Epidermal melanocyte (primary cell): ENCODE measurements at regions not wholly inside any gene's neighbourhood (a gene's known extent, or its start where the extent isn't known, plus 50 kb on each side); places are given as distances from the start of the nearest gene placed in this dataset.
A peak's percentile ranks its signal among the peaks of the same experiment; 100 is the strongest.

Experiments
- DNase-seq: peaks from one replicate; pipeline ENCODE4 v3.0.0; 2011; ENCODE audit warnings: low spot score; ENCODE audit not compliant: insufficient read length

- no peak for DNase-seq
These were observed 193.1 kb upstream of the TBX3 start for GRCh38 chr12:114876968-114877680.

DNA sequence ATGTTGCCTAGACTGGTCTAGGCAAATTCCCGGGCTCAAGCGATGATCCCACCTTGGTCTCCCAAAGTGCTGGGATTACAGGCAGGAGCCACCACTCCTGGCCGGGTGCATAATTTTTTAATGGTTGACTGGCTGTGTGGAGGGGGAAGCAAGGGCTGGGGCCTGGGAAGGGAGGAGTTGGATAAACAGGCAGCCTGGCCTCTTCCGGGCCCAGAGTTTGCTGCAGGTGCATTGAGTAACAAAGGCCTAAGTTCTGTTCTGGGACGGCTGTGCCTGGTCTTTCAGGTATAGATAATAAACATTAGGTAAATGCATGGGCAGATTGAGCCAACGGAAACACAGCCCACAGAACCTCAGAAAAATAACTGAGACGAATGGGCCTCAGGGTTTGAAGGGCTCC lies 191.3 kb upstream of the TBX3 start:
- no peak for DNase-seq

GRCh38 chr12:114873656-114874055 lies 189.7 kb upstream of the TBX3 start:
- DNase-seq, result no peak

GRCh38 chr12:114868995-114869834 lies 185.2 kb upstream of the TBX3 start:
- DNase-seq, result peak; percentile 54

- DNase-seq, result no peak
These were observed 182.4 kb upstream of the TBX3 start for GRCh38 chr12:114866331-114866730.

DNA sequence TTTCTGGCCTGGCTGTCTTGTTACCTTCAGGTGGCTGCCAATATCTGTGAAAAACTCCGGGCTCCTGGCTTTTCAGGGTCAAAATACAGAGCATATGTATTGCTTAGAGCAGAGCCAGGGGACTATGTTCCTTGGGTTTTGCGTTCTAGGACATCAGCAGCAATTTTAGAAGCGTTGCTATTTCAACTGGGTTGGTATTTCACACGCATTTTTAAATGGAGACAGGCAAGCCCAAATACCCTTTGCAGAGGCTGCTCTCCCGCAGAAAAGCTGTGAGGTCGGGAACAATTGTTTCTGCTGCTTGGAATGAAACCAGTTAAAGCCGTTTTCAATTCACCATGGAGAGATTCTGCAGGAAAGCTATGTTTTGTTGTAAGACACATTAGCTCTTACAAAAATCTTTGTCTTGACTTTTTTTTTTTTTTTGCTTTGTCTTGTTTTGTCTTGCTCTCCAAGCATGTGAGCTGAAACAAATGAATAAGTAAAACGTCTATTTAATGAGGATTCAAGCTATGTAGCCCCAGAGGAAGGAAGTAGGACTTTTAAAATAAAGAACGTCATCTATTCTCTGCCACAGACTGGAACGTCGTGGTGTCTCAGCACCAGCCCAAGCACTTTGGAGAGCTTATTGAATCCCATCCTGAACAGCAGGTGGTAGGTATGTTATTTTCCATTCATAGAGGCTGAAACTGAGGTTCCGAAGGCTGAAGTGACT lies 181.0 kb upstream of the TBX3 start:
- no peak for DNase-seq

DNA sequence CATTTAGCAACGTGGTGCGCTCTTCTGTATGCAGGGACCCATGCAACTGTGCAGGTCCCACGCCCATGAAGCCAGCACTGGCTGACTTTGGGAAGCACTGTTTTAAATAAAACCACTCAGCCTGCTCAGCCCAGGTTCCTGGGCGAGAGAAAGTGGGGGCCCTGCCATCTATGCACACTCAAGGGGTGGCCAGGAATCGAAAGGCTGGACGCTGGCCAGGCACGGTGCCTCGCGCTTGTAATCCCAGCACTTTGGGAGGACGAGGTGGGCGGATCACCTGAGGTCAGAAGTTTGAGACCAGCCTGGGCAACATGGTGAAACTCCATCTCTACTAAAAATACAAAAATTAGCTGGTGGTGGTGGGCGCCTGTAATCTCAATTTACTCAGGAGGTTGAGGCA lies 179.9 kb upstream of the TBX3 start:
- no peak for DNase-seq

- no peak for DNase-seq
These were observed 177.0 kb upstream of the TBX3 start for GRCh38 chr12:114860969-114861368.

DNA sequence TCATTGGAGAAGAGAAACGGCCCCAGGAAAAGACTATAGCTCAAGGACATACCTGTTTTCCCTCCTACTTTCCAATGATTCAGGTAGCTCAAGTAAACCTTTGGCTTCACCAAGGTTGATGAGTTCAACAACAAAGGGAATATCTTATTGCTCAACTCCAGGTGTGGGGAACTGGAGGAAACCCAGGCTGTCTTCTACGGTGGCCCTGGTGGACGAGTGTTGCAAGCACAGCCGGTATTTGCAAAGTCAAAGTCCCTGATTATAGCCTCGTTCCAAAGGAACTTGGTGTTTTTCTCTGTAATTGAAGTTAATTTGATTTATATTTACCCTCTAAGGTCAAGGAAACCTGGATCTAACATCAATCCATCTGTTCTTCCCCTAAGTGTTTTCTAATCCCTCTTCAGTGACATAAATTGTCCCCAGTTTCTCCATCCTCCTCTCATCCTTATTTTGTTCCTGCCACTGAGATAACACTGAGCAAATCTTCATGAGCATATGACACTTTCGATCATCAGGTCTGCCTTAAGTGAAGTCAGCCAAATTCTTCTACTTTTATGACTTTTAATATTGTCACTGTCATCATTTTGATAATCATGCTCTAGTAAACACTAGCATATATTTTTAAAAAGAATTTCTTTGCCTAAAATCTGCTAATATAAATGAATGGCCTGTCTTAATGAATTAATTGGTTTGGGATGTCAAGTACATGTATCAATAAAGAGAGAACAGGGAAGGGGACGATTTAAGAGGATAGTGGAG lies 174.6 kb upstream of the TBX3 start:
- no peak for DNase-seq

- DNase-seq, result no peak
These were observed 171.7 kb upstream of the TBX3 start for GRCh38 chr12:114855678-114856077.

- DNase-seq, result no peak
These were observed 169.1 kb upstream of the TBX3 start for GRCh38 chr12:114852976-114853529.

- DNase-seq, result no peak
These were observed 168.0 kb upstream of the TBX3 start for GRCh38 chr12:114851981-114852380.

GRCh38 chr12:114850661-114851275 lies 166.8 kb upstream of the TBX3 start:
- DNase-seq, result no peak

DNA sequence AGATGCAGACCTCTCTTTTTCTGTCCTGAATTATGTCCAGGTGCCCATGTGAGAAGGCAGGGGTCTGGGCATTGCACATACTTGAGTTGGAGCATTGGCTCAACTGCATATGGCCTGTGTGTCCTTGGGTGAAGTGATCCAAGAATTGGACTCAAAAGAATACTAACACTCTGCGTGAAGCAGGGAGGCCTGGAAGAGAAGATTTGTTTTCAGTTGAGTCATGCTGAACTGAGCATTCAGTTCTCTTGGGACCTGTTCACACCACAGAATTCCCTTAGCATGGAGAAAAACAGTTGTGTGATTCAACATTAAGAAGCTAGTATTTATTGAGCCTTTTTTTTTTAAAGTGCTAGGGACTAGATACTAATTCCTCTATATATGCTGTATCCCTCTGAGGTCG lies 164.7 kb upstream of the TBX3 start:
- DNase-seq, result peak; percentile 48

GRCh38 chr12:114847441-114848035 lies 163.6 kb upstream of the TBX3 start:
- DNase-seq, result no peak

DNA sequence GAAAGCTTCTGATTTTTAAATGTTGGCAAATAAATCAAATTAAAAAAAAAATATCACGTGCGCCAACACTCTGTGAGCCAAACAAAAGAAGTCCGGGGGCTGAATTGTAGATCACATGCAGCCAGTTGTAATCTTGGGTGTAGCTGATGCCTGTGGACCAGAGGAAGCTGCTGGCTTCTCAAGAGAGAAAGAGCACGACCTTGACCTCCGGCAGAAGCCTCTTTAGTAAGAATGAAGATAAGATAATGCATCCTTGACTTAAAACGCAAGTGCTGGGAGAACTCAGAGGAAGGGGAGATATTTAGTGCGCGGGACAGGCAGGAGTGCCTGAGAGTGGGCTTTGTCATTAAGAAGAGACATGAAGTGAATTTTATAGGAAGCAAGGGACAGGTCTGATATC lies 162.8 kb upstream of the TBX3 start:
- no peak for DNase-seq

- no peak for DNase-seq
These were observed 157.7 kb upstream of the TBX3 start for GRCh38 chr12:114841557-114842251.

DNA sequence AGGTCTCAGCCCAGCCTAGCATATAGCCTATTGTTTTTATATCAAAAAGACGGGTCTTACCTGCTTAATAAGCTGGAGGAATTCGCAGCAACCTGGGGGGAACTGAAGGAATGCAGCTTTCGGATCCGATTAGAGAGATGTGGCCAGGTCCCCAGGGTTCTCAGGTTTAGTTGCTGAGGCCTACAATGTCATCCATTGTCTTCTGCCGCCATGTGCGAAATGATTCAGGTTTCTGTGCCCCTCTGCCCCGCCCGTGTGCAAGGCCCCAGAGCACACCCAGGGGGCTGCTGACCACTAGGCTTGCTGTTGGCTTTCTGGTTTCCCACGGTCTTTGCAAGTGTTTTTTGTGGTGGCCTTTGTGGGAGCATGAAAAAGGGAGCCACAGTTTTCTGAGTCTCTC lies 154.5 kb upstream of the TBX3 start:
- DNase-seq, result no peak

DNA sequence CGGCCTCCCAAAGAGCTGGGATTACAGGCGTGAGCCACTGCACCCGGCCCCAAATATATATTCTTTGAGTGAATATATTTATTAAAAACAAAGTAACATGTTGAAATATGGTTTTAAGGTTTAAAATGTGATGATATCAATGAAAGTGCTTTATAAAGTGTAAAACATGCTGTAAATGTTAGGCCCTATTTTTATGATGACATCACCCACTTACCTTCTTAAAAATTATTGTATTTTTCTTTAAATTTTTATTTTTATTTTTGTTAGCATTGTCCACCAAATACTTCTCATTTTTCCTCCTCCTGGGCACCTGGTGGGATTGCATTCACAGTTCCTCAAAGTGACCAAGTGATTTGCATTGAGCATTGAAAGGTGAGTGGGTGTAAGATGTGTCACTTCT lies 152.6 kb upstream of the TBX3 start:
- no peak for DNase-seq

DNA sequence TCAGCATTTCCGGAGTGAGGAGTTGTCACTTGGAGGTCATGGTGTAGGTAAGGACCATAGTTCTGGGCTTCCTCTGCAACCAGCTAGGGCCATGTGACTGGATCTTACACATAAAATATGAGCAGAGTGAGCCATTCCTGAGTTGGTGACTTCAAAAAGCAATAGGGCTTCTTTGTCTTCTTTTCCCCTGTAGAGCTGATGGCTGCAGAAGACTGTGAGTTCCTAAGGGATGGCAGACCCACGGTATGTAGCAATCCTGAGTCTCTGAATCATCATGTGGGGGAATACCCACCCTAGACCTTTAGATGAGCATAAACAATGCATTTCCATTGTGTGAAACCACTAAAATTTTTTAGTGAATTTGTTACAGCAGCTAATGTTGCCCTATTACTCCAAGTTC lies 151.1 kb upstream of the TBX3 start:
- DNase-seq, result no peak
